T47D (cell line): ENCODE measurements at regions not wholly inside any gene's neighbourhood (a gene's known extent, or its start where the extent isn't known, plus 50 kb on each side); places are given as distances from the start of the nearest gene placed in this dataset.

Experiments used
- DNase-seq, 2 experiments: peaks; one replicate each; pipeline versions ENCODE4 v3.0.0 to v3.0.0-alpha.2; 2011 to 2012; ENCODE audit warnings: low read depth in 1 of 2, low spot score in 1 of 2
- JUND ChIP-seq: IDR thresholded peaks from 2 replicates; pipeline ENCODE4 v1.6.1; 2012; ENCODE audit warnings: low read depth
- in situ Hi-C: cut with HindIII; loops from 2 replicates; pipeline ENCODE4 v1.10.0; 2016; ENCODE audit warnings: low sequenced_read_pairs, low pct_unique_long_range_greater_than_20kb

- TF ChIP-seq JUND: no peak
- no peak for DNase-seq
- in situ Hi-C loops: no loop called here
Measured at GRCh38 chr4:36011381-36011780, 232.9 kb downstream of the ARAP2 start.

DNA sequence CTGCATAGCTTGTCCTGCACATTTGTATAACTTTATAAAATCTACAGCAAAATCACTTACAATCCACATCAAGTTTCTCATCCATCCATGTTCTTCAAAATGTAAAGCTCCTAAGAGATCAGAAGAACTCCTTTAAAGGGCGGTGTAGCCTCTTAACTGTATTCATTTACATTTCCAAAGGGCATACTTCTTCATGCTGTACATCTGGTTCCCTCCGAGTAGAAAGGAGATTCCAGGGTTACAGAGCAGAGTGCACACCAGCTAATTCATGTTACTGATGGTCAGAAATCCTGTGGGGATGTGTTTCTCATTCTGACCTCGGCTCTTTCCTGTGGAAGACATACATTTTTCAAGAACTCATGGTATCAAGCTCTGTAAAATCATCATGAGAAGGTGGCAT, 231.8 kb downstream of the ARAP2 start:
- DNase-seq: no peak
- no peak for TF ChIP-seq JUND
- in situ Hi-C loops: no loop called here

DNA sequence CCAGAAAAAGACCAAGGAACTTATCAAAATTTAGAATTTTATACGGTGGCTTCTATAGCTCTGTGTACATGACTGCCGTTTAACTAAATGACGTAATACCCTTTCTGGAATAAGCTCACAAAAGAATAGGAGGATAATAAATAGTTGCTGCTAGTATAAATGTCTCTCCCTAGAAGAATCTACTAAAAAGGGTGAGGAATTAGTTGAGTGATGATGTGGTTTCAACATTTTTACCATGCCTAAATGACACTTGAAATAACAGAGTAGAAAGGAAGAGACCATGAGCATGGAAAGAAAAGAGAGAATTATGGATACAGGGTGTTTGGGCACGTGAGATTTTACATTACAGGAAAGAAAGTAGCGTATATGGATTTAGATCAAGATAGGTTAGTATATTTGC, 231.1 kb downstream of the ARAP2 start:
- in situ Hi-C loops: no loop called here
- TF ChIP-seq JUND: no peak

More for the DNA sequence above, 231.1 kb downstream of the ARAP2 start:
- no peak for DNase-seq
